Panc1 (cell line): ENCODE measurements at regions not wholly inside any gene's neighbourhood (a gene's known extent, or its start where the extent isn't known, plus 50 kb on each side); places are given as distances from the start of the nearest gene placed in this dataset.
A peak's percentile ranks its signal among the peaks of the same experiment; 100 is the strongest.

Source experiments
- CTCF ChIP-seq: fragments of 450-650 bp; IDR thresholded peaks from 2 replicates; pipeline ENCODE4 v1.5.1; 2017; ENCODE audit warnings: mild to moderate bottlenecking
- POLR2AphosphoS5 ChIP-seq: IDR thresholded peaks from 2 replicates; pipeline ENCODE4 v1.6.1; 2012; ENCODE audit warnings: mild to moderate bottlenecking, low read depth, low read length, moderate library complexity
- TF ChIP-seq, protein P1 (sequence below), 2 experiments: IDR thresholded peaks; 2 replicates each; pipeline ENCODE4 v1.6.1; 2011 to 2012; ENCODE audit warnings: low read depth in 2 of 2, control low read depth in 1 of 2, low read length in 1 of 2, mild to moderate bottlenecking in 1 of 2, moderate library complexity in 1 of 2; ENCODE audit not compliant: insufficient read depth in 1 of 2

- TF ChIP-seq, protein P1, sequence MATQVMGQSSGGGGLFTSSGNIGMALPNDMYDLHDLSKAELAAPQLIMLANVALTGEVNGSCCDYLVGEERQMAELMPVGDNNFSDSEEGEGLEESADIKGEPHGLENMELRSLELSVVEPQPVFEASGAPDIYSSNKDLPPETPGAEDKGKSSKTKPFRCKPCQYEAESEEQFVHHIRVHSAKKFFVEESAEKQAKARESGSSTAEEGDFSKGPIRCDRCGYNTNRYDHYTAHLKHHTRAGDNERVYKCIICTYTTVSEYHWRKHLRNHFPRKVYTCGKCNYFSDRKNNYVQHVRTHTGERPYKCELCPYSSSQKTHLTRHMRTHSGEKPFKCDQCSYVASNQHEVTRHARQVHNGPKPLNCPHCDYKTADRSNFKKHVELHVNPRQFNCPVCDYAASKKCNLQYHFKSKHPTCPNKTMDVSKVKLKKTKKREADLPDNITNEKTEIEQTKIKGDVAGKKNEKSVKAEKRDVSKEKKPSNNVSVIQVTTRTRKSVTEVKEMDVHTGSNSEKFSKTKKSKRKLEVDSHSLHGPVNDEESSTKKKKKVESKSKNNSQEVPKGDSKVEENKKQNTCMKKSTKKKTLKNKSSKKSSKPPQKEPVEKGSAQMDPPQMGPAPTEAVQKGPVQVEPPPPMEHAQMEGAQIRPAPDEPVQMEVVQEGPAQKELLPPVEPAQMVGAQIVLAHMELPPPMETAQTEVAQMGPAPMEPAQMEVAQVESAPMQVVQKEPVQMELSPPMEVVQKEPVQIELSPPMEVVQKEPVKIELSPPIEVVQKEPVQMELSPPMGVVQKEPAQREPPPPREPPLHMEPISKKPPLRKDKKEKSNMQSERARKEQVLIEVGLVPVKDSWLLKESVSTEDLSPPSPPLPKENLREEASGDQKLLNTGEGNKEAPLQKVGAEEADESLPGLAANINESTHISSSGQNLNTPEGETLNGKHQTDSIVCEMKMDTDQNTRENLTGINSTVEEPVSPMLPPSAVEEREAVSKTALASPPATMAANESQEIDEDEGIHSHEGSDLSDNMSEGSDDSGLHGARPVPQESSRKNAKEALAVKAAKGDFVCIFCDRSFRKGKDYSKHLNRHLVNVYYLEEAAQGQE (IDR thresholded peaks at IDR 0.05; ENCODE audit: insufficient read depth in 1 of 2, low read depth in 2 of 2, low read length in 1 of 2) = no peak
- TF ChIP-seq CTCF (peak; percentile 71), POLR2AphosphoS5 (no peak)
Measured at GRCh38 chr14:25400607-25401206, 350.8 kb upstream of the STXBP6 start.
